K562 (cell line): ENCODE measurements at regions not wholly inside any gene's neighbourhood (a gene's known extent, or its start where the extent isn't known, plus 50 kb on each side); places are given as distances from the start of the nearest gene placed in this dataset.
A peak's percentile ranks its signal among the peaks of the same experiment; 100 is the strongest.

Experiments used
- ATAC-seq: fragments of 200-7000 bp; cut with Tn5 transposase; 3 replicates; pipeline ENCODE4 v1.9.1; 2020; ENCODE audit warnings: moderate library complexity
- BruUV-seq: library from RNA; stranded (reverse); fragments of 400-500 nt; replicated peaks from 2 replicates; lab custom pipeline; 2021; lab: Mats Ljungman, UMichigan
- CTCF ChIA-PET: fragments of 300-600 bp; formaldehyde crosslinking; extraction: SDS; loops from one replicate; lab custom pipeline; 2021; ENCODE audit warnings: low intra/inter-chr PET ratio; lab: Yijun Ruan, JAX
- POLR2A ChIA-PET: fragments of 300-600, 350-650 bp; sonication (Branson Sonifier 250); formaldehyde crosslinking; extraction: SDS; loops from one replicate; lab custom pipeline; 2021; ENCODE audit warnings: antibody characterized with exemption, inconsistent platforms; lab: Yijun Ruan, JAX
- DNase-seq, 4 experiments: peaks; one replicate each; pipeline versions ENCODE4 v3.0.0 to v3.0.0-alpha.2; 2011 to 2018; ENCODE audit warnings: low spot score in 3 of 4, mixed read lengths in 3 of 4; ENCODE audit errors: extremely low read depth in 1 of 4
- FAIRE-seq: peaks from 2 replicates; lab custom pipeline; 2011; peaks lifted over from hg19 to GRCh38; lab: Jason Lieb, UNC
- H2AFZ ChIP-seq: 2 replicates; pipeline ENCODE4 v1.6.0; 2011; ENCODE audit warnings: low read depth, low read length, control low read depth, inconsistent platforms
- H3K27ac ChIP-seq: fragments of 200-600 bp; 3 replicates; pipeline ENCODE4 v1.8.0; 2011; ENCODE audit warnings: low read depth, mild to moderate bottlenecking, control low read depth, inconsistent platforms, low read length, moderate library complexity, mixed read lengths; ENCODE audit errors: extremely low read depth
- H3K27me3 ChIP-seq, 2 experiments: fragments of 300-600 bp in 1 of 2; 2 replicates in 1 of 2; 3 replicates in 1 of 2; pipeline versions ENCODE4 v1.6.0 to v1.8.0; 2011; ENCODE audit warnings: inconsistent platforms in 2 of 2, low read length in 2 of 2, mild to moderate bottlenecking in 1 of 2, mixed read lengths in 1 of 2, moderate library complexity in 1 of 2; ENCODE audit not compliant: control insufficient read depth in 2 of 2, insufficient read depth in 2 of 2
- H3K36me3 ChIP-seq: fragments of 300-600 bp; 3 replicates; pipeline ENCODE4 v1.8.0; 2011; ENCODE audit warnings: mild to moderate bottlenecking, low read length, inconsistent platforms; ENCODE audit not compliant: control insufficient read depth, insufficient read depth
- H3K4me1 ChIP-seq, 2 experiments: fragments of 200-600 bp in 1 of 2; replicated peaks in 1 of 2; 2 replicates in 1 of 2; 3 replicates in 1 of 2; pipeline versions ENCODE4 v1.5.1 to v1.8.0; 2011; ENCODE audit warnings: inconsistent platforms in 2 of 2, low read length in 2 of 2, mild to moderate bottlenecking in 1 of 2, mixed read lengths in 1 of 2, moderate library complexity in 1 of 2; ENCODE audit not compliant: control insufficient read depth in 2 of 2, insufficient read depth in 2 of 2
- H3K4me2 ChIP-seq: 2 replicates; pipeline ENCODE4 v1.6.1; 2011; ENCODE audit warnings: low read length, control low read depth, inconsistent platforms, mixed read lengths; ENCODE audit not compliant: insufficient read depth
- H3K4me3 ChIP-seq: fragments of 200-600 bp; sonication (generic), shearing (Covaris generic); 2 replicates; pipeline ENCODE4 v1.5.1; 2016; ENCODE audit warnings: control low read depth, inconsistent platforms
- H3K79me2 ChIP-seq: fragments of 200-600 bp; 3 replicates; pipeline ENCODE4 v1.8.0; 2011; ENCODE audit warnings: low read length, inconsistent platforms; ENCODE audit not compliant: control insufficient read depth, insufficient read depth
- H3K9ac ChIP-seq, 2 experiments: 2 replicates each; pipeline versions ENCODE4 v1.6.0 to v1.6.1; 2011; ENCODE audit warnings: low read depth in 2 of 2, low read length in 2 of 2, control low read depth in 1 of 2, inconsistent platforms in 1 of 2, mild to moderate bottlenecking in 1 of 2, mixed read lengths in 1 of 2; ENCODE audit not compliant: insufficient read depth in 1 of 2
- H3K9me1 ChIP-seq: one replicate; pipeline ENCODE4 v1.6.0; 2011; ENCODE audit warnings: inconsistent platforms, mild to moderate bottlenecking, low read length, moderate library complexity; ENCODE audit not compliant: control insufficient read depth, insufficient read depth
- H3K9me3 ChIP-seq: replicated peaks from 2 replicates; pipeline ENCODE4 v1.5.1; 2011; ENCODE audit warnings: low read depth, low read length, inconsistent platforms; ENCODE audit not compliant: control insufficient read depth, insufficient read depth
- H4K20me1 ChIP-seq: replicated peaks from 2 replicates; pipeline ENCODE4 v1.6.1; 2011; ENCODE audit warnings: low read length, inconsistent platforms, mixed read lengths; ENCODE audit not compliant: control insufficient read depth, insufficient read depth
- CBFA2T3 ChIP-seq: fragments of 450-650 bp; IDR thresholded peaks from 2 replicates; pipeline ENCODE4 v1.6.1; 2017
- CTBP1 ChIP-seq: fragments of 450-650 bp; IDR thresholded peaks from 2 replicates; pipeline ENCODE4 v1.6.1; 2016; ENCODE audit warnings: borderline replicate concordance
- EP400 ChIP-seq: fragments of 450-650 bp; IDR thresholded peaks from 2 replicates; pipeline ENCODE4 v1.6.1; 2017; ENCODE audit warnings: antibody characterized with exemption, mild to moderate bottlenecking, moderate library complexity
- HDAC1 ChIP-seq, 2 experiments: fragments of 450-650 bp; IDR thresholded peaks; 2 replicates each; pipeline ENCODE4 v1.6.1; 2016 to 2017; ENCODE audit warnings: inconsistent platforms in 1 of 2, mild to moderate bottlenecking in 1 of 2, moderate library complexity in 1 of 2
- NFIC ChIP-seq: fragments of 450-650 bp; IDR thresholded peaks from 2 replicates; pipeline ENCODE4 v1.6.1; 2017; ENCODE audit warnings: mild to moderate bottlenecking, inconsistent platforms
- NFIX ChIP-seq: fragments of 250-450 bp; sonication (Bioruptor Pico); IDR thresholded peaks from 2 replicates; pipeline ENCODE4 v1.4.0; 2020; ENCODE audit warnings: low read depth, mild to moderate bottlenecking, moderate library complexity
- NR2C1 ChIP-seq, 2 experiments: fragments of 450-650 bp; IDR thresholded peaks; 2 replicates each; pipeline ENCODE4 v1.6.1; 2017; ENCODE audit warnings: mild to moderate bottlenecking in 2 of 2, antibody characterized with exemption in 1 of 2, inconsistent platforms in 1 of 2, missing compliant biosample characterization in 1 of 2, missing genetic modification characterization in 1 of 2
- PCBP2 ChIP-seq: fragments of 200-400 bp; formaldehyde crosslinking; IDR thresholded peaks from 2 replicates; pipeline ENCODE4 v1.6.1; 2018; ENCODE audit warnings: low read length, low read depth, mild to moderate bottlenecking, moderate library complexity; ENCODE audit not compliant: poor library complexity, severe bottlenecking
- PHTF2 ChIP-seq: fragments of 250-450 bp; sonication (Bioruptor Pico); IDR thresholded peaks from 2 replicates; pipeline ENCODE4 v1.5.0; 2021; ENCODE audit warnings: mild to moderate bottlenecking
- RBFOX2 ChIP-seq: fragments of 200-400 bp; formaldehyde crosslinking; IDR thresholded peaks from 2 replicates; pipeline ENCODE4 v1.6.1; 2017; ENCODE audit warnings: low read depth, mild to moderate bottlenecking, low read length, moderate library complexity
- SMARCA5 ChIP-seq: fragments of 450-650 bp; IDR thresholded peaks from 2 replicates; pipeline ENCODE4 v1.6.1; 2016
- ZBTB7A ChIP-seq: IDR thresholded peaks from 2 replicates; pipeline ENCODE4 v1.6.1; 2011; ENCODE audit warnings: low read depth, mild to moderate bottlenecking, low read length, moderate library complexity, borderline replicate concordance; ENCODE audit not compliant: control insufficient read depth
- ZZZ3 ChIP-seq: fragments of 450-650 bp; IDR thresholded peaks from 2 replicates; pipeline ENCODE4 v1.6.1; 2016; ENCODE audit warnings: antibody characterized with exemption, mild to moderate bottlenecking, moderate library complexity
- WGBS: fragments of 100-300 bp; shearing (Covaris generic); methylation state at CpG from one replicate; pipeline ENCODE4 v1.1.6; 2016; ENCODE audit warnings: low coverage, mixed read lengths; ENCODE audit not compliant: insufficient coverage; ENCODE audit errors: missing lambda C conversion rate; 5-methylcytosine and 5-hydroxymethylcytosine counted together
- in situ Hi-C: fragments of 300-500 bp; cut with MboI; formaldehyde crosslinking; loops from 4 replicates; pipeline ENCODE4 v1.15.0; 2018; ENCODE audit warnings: inconsistent platforms, mixed read lengths
- intact Hi-C: fragments of 100-400 bp; cut with micrococcal nuclease; formaldehyde crosslinking; loops from 2 replicates; pipeline ENCODE4 v1.14.2; 2022
- TF ChIP-seq, protein P1 (sequence below), 2 experiments: fragments of 250-450 bp in 1 of 2; fragments of 450-650 bp in 1 of 2; sonication (Bioruptor Pico) in 1 of 2; IDR thresholded peaks; 2 replicates each; pipeline versions ENCODE4 v1.6.1 to v1.8.0; 2016 to 2021; ENCODE audit warnings: mild to moderate bottlenecking in 2 of 2, moderate library complexity in 2 of 2, missing compliant biosample characterization in 1 of 2, missing genetic modification characterization in 1 of 2

DNA sequence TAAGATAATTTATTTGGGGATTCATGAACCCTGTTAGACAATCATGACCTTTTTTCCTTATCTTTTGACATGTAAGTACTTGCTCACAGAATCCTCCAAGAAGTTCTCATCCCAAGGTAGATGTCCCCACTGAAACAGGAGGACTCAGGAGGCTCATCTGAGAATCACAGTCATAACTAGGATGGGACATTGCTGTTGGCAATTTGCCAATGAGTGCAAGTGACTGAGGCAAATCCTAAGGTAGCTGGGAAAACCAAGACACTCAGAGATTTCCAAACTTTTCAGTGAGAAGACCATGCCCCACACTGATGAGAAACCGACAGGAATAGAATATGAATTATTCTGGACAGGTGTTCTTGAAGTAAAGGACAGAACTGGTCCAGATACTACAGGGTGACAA lies 735.0 kb downstream of the TMEM182 start:
- Histone ChIP-seq H2AFZ (no peak overlapping the region), H3K9ac (no peak overlapping the region), H3K36me3 (no peaks in the 10 kb centered on the region), H3K9me3 (no peaks in the 10 kb centered on the region), H3K9me1 (no peaks in the 10 kb centered on the region), H4K20me1 (no peaks in the 10 kb centered on the region), H3K27ac (no peak overlapping the region), H3K4me2 (no peak overlapping the region), H3K27me3 (no peaks in the 10 kb centered on the region), H3K4me3 (no peak overlapping the region), H3K4me1 (no peaks in the 10 kb centered on the region), H3K79me2 (no peaks in the 10 kb centered on the region)
- 0% methylated on average over 1 of the region's 1 CpG for WGBS
- intact Hi-C loops (no loop called here), in situ Hi-C loops (no loop called here)
- ATAC-seq (no peak), FAIRE-seq (no peak), DNase-seq (peak in 1 of 4 experiments; percentile 7)
- no TSS peak for BruUV-seq
- TF ChIP-seq NFIX (CRISPR knock-in tag) (peak; percentile 92), NFIC (peak; percentile 93), PHTF2 (CRISPR knock-in tag) (no peak), SMARCA5 (no peak)
- ChIA-PET CTCF (no interaction called here), POLR2A (no interaction called here)

DNA sequence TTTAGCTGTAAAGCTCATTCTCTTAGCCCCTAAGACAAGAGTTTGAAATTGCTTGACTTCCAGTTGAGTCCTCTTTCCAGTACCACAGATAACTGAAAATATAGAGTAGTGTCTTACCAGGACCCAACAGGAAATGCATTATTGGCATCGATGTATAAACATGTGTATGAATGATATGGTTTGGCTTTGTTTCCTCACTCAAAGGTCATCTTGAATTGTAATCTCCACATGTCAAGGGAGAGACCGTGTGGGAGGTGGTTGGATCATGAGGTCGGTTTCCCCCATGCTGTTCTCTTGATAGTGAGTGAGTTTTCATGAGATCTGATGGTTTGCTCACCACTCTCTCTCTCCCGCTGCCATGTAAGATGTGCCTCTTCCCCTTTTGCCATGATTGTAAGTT lies 745.0 kb downstream of the TMEM182 start:
- Histone ChIP-seq H2AFZ (peak overlapping the region; percentile 47; the same call in 1 of the 2 replicates), H3K9me1 (no peaks in the 10 kb centered on the region), H3K4me1 (no peaks in the 10 kb centered on the region), H4K20me1 (no peaks in the 10 kb centered on the region), H3K4me2 (peak overlapping the region; percentile 29; the same call in 1 of the 2 replicates), H3K9me3 (no peaks in the 10 kb centered on the region), H3K79me2 (no peaks in the 10 kb centered on the region), H3K4me3 (no peak overlapping the region), H3K27ac (no peak overlapping the region), H3K9ac (no peak overlapping the region), H3K27me3 (no peaks in the 10 kb centered on the region), H3K36me3 (no peaks in the 10 kb centered on the region)
- POLR2A ChIA-PET: no interaction called here
- 0% methylated on average over 4 of the region's 4 CpGs for WGBS
- ATAC-seq: no peak
- no TSS peak for BruUV-seq
- FAIRE-seq: no peak
- in situ Hi-C loops (no loop called here), intact Hi-C loops (no loop called here)
- CTCF ChIA-PET: no interaction called here
- DNase-seq: peak in 1 of 4 experiments; percentile 22
- TF ChIP-seq EP400 (no peak), NR2C1 (IDR thresholded peaks at IDR 0.05) (no peak), NR2C1 (tag; IDR thresholded peaks at IDR 0.05) (peak; percentile 32; the same call in 1 of the 2 replicates), CBFA2T3 (peak; percentile 44; the same call in 1 of the 2 replicates), PCBP2 (no peak), RBFOX2 (no peak), ZBTB7A (no peak), HDAC1 (IDR thresholded peaks at IDR 0.05) (no peak), CTBP1 (no peak), ZZZ3 (no peak)
- TF ChIP-seq, protein P1, sequence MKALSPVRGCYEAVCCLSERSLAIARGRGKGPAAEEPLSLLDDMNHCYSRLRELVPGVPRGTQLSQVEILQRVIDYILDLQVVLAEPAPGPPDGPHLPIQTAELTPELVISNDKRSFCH (CRISPR knock-in tag; IDR thresholded peaks at IDR 0.05): no peak
- TF ChIP-seq, protein P1 (tag; IDR thresholded peaks at IDR 0.05): peak; percentile 98
